GM21515 (cell line): ENCODE measurements at regions not wholly inside any gene's neighbourhood (a gene's known extent, or its start where the extent isn't known, plus 50 kb on each side); places are given as distances from the start of the nearest gene placed in this dataset.

Experiments
- ATAC-seq: cut with Tn5 transposase; IDR thresholded peaks from one replicate; pipeline ENCODE4 v1.9.1; 2021; ENCODE audit not compliant: unreplicated experiment

GRCh38 chr17:72297326-72298115 is 176.7 kb downstream of the SOX9 start:
- no peak for ATAC-seq

DNA sequence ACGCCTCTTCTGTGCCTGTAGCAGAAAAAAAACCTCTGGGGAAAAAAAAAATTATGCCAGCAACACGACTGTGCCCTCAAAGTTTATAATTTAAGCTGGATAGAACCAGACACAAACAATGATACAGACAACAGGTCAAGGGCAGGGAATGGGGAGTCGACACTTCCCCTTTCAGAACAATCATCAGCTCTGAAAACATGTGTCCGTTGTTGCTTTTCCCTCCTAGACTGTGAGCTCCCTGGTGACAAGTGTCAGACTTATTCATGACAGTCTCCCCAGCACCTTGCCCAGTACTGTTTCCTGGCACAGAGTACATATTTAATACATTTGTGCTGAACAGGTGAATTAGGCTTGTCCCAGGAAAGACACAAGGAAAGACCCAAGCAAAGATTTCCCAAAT is 178.3 kb downstream of the SOX9 start:
- ATAC-seq: no peak

GRCh38 chr17:72299592-72299991 is 178.8 kb downstream of the SOX9 start:
- ATAC-seq: no peak

DNA sequence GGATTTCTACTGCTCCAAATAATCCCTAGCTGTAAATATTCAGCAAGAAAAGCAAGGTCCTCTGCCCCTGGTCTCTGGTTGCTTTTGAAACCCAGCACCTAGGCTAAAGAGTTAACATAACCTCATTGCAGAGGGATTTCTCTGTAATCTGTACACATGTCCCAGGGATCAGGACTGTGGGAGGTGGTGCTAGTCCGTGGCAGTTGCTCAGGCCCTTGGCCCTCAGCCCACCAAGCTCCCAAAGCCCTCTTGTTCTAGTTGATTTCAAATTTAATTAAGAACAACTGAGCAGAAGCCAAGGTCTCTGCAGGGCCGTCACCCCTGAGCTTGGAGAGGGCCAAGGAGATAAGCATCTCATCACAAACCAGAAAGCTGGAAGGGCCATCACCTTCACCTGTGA is 181.1 kb downstream of the SOX9 start:
- no peak for ATAC-seq

GRCh38 chr17:72302735-72303134 is 181.9 kb downstream of the SOX9 start:
- ATAC-seq: no peak

- ATAC-seq: no peak
Measured at GRCh38 chr17:72303787-72304733, 183.2 kb downstream of the SOX9 start.

DNA sequence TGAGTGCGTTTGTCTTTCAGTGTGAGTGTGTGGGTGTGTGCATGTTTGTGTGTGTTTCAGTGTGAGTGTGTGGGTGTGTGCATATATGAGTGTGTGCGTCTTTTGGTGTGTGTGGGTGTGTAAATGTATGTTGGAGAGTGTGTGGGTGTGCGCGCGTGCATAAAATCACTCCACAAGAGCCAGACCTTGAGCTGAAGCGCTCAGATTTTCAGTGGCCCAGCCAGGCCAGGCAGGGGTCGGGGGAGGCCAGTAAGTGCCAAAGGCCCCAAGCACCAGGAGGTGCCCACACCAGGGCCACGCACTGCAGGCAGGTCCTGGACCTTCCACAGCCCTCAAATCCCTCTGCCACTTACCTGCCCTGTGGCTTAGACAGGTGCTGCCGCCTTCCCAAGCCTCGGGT is 184.0 kb downstream of the SOX9 start:
- ATAC-seq: no peak

DNA sequence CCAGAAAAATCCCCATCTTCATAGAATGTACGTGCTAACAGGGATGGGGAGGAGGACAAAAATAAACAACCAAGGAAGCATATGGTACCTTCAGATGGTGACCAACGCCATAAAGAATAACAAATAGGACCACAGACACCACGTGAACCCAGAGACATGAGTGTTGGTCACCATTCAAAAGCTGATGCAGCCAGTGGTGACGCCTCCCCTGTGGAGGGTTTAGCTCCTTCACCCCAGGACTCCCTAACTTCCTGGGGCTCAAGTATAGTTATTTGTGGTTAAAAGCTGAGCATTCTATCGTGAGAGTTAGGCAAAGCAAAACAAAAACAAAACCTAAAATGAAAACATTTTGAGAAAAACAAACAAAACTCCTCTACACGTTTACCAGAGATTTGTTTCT is 184.7 kb downstream of the SOX9 start:
- ATAC-seq: no peak

- ATAC-seq: no peak
Measured at GRCh38 chr17:72306037-72306436, 185.2 kb downstream of the SOX9 start.

DNA sequence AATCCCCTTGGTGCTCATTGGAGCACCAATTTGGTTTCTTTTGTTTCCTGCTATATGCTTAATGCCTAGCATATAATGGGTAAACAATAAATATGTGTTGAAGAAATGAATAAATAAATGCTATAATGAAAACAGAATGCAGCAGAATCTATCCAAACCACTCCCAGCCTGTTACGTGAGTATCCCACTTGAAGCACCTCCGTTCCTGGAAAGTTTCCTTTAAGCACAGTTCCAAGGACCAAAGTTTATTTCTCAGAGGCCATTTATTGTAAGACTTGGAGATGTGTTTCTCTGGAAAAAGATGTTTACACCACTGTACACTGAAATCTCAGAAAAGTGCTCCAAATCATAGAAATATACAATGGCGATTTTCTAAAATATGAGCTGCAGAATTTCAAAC is 187.0 kb downstream of the SOX9 start:
- no peak for ATAC-seq

DNA sequence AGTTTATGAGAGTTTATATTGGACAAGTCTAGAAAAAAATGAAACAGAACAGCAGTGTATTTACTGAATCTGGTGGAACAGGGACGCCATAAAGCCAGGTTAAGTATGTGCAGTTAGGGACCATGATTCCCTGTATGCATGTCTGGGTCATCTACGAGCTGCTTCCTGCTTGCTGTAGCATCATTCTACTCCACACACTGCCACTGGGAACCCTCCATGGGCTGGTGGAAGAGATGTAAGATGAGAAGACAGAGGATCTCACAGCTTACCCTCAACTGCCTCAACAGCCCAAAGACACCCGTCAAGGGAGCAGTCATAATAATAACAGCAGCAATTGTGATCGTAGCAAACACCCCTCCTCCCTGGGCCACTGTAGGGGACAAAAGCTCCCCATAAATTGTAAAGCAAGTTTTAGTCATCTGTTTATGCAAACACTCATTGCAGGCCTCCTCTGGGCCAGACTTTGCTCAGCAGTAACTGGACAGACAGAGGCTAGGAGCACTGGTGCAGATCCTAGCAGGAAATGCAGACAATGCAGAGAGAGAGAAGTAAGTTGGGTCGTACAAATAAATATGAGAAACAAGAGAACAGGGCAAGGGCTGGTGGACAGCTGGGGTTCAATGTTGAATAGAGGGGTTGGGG is 188.0 kb downstream of the SOX9 start:
- no peak for ATAC-seq

DNA sequence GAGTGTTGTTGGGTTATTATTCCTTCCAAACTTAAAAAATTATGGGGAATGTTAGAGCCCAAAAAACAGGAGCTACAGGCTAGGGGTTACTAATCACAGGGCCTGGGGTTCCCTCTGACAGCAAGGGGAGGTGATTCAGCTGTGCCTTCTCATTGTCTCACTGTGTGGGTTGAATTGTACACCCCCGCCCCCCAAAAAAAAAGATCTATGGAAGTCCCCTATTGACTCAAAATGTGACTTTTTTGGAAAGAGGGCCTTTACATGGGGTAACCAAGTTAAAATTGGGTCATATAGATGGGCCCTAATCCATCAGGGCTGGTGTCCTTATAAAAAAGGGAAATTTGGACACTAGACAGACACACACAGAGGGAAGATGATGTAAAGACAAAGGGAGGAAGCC is 190.2 kb downstream of the SOX9 start:
- no peak for ATAC-seq

DNA sequence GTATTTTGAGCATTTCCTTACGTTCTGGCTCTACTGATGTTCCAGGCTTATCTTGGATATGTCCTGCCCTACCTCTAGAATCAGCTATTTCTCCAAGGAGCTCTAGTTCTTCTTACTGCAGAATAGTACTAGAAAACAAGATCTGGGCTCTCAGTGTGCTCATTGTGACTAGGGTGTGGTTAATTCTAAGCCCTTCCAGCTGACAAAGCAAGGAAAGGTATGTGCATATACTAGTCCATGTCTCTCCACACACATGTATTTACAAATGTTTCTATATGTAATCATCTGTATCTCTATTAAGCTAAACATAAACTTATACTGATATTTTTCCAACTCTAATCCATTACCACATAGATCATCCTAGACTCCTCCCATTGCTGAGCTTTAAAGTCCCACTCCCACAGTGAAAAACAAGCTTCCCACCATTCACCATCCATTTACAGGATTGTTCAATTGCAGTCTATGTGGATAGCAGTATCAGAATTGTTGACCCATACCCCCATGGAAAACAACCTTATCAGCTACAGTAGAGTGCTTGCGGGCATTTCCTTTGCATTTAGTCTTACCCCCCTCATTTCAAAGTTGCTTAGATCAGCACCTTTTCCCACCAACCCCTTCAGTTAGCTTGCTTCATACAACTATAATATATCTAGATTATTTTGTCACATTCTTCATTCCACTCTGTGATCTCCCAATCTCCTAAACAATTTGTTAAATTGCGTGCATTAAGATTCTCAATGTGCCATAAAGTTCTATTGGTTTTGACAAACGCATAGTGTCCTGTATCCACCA is 194.5 kb downstream of the SOX9 start:
- no peak for ATAC-seq

- peak; percentile 3 for ATAC-seq
Measured at GRCh38 chr17:72318131-72318530, 197.3 kb downstream of the SOX9 start.

DNA sequence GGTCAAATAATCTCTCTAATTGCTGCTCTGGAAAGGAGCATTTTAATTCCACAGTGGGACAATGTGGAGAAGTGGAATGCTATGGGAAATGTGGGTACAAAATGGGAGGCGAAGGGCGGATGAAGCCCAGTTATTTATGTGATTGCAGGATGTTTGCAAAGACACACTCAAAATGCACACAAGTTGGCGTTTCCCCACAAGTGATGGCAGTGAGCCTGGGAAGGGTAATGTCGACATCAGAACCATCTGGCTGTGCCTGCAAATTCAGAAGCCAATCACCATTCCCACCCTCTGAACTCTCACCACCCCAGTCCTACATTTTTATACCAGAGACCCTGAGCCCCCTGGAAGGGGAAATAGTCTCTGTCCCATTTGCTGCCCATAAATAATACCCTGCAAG is 201.1 kb downstream of the SOX9 start:
- ATAC-seq: no peak

- no peak for ATAC-seq
Measured at GRCh38 chr17:72332367-72332766, 211.5 kb downstream of the SOX9 start.

DNA sequence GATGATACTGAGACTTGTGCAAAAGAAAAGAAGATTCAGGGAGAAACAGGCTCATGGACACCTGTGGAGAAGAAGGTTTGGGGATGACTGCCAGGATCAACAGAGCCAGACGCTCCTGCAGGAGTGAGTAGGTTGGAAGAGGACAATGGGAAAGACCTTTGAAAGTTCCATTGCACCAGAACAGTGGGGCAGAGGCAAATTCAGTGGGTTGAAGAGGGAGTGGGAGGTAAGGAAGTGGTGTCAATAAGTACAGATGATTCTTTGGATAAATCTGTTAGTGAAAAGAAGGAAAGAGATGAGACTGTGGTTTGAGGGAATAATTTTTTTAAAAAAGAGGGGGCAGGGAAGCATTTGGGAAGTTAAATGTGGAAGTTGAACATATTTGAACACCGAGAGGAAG is 212.8 kb downstream of the SOX9 start:
- ATAC-seq: no peak

DNA sequence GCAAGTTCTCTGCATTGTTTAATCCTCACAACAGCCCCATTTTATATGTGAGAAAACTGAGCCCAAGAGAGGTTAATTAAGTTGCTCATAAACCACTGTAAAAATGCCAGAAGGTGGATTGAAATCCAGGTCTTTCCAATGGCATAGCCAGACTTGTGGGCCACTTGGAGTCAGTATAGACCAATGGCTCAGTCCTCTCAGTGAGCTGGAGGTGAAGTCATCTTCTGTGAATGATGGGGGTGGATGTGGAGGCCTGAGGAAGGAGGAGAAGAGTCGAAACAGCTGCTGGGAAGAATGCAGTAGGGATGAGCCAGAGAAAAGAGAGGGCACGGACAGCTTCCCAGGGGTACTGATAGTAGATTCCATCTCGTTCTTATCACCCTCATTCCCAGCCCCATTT is 213.4 kb downstream of the SOX9 start:
- no peak for ATAC-seq

GRCh38 chr17:72336026-72336803 is 215.4 kb downstream of the SOX9 start:
- ATAC-seq: no peak

GRCh38 chr17:72336804-72337070 is 215.9 kb downstream of the SOX9 start:
- ATAC-seq: no peak
